ENCODE measurements at regions not wholly inside any gene's neighbourhood (a gene's known extent, or its start where the extent isn't known, plus 50 kb on each side); places are given as distances from the start of the nearest gene placed in this dataset.

DNA sequence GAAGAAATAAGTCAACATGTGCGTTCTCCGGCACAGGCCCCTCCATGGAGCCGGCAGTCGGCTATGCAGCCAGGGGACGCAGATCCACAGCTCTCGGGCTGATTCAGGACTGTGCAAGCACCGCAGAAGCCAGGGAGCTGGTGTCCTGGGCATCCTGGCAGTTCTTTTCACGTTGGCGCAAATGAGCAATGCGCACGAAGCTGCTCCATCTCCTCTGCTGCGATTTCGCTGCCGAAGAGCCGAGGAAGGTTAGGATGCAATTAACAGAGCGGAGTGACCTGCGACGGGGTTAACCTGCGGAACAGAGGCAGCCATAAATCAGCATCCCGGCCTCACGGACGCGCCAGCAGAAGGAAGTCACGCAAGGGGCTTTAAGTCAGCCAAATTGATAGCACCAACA is 107.1 kb upstream of the POU3F3 start (continued):
- TF ChIP-seq, protein P1, sequence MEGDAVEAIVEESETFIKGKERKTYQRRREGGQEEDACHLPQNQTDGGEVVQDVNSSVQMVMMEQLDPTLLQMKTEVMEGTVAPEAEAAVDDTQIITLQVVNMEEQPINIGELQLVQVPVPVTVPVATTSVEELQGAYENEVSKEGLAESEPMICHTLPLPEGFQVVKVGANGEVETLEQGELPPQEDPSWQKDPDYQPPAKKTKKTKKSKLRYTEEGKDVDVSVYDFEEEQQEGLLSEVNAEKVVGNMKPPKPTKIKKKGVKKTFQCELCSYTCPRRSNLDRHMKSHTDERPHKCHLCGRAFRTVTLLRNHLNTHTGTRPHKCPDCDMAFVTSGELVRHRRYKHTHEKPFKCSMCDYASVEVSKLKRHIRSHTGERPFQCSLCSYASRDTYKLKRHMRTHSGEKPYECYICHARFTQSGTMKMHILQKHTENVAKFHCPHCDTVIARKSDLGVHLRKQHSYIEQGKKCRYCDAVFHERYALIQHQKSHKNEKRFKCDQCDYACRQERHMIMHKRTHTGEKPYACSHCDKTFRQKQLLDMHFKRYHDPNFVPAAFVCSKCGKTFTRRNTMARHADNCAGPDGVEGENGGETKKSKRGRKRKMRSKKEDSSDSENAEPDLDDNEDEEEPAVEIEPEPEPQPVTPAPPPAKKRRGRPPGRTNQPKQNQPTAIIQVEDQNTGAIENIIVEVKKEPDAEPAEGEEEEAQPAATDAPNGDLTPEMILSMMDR (IDR thresholded peaks at IDR 0.05; ENCODE audit: control extremely low read depth in 1 of 3, insufficient read depth in 1 of 3, low read depth in 1 of 3, low read length in 3 of 3), result no peak
- TF ChIP-seq RXRA (IDR thresholded peaks at IDR 0.05; ENCODE audit: insufficient read depth, low read depth, low read length), result no peak
- TF ChIP-seq CHD2 (IDR thresholded peaks at IDR 0.05; ENCODE audit: low read length), result no peak

Data from H1 (cell line).